ENCODE measurements at regions not wholly inside any gene's neighbourhood (a gene's known extent, or its start where the extent isn't known, plus 50 kb on each side); places are given as distances from the start of the nearest gene placed in this dataset. TPM values are rescaled to one million over a fixed set of nuclear protein-coding genes. Genes with fewer than 3 reads are reported as not detected.

- intact Hi-C loops (cut with DNase I) = loop anchor here in 3 of 4 donors (5.0 to 10.0 kb wide), 2 partner anchors 204 to 206 kb away; no protein-coding TSS in a partner anchor
- Histone ChIP-seq H3K4me1 (ENCODE audit: insufficient read depth) (no peaks in the 10 kb centered on the region), H3K27ac (no peak overlapping the region), H3K36me3 (no peaks in the 10 kb centered on the region), H3K27me3 (no peaks in the 10 kb centered on the region), H3K9me3 (no peaks in the 10 kb centered on the region), H3K4me3 (no peak overlapping the region)
- TF ChIP-seq POLR2A (IDR thresholded peaks at IDR 0.05) (no peak), EP300 (IDR thresholded peaks at IDR 0.05) (no peak), CTCF (IDR thresholded peaks at IDR 0.05) (no peak)
- 65 to 86% (median 72%) methylated on average over 1 of the region's 1 CpG for WGBS, 3 donors
- DNase-seq = no peak
These were observed 51.7 kb upstream of the COBL start for GRCh38 chr7:51368334-51368733.

- intact Hi-C loops (cut with DNase I) = loop anchor here in 3 of 4 donors (5.0 to 10.0 kb wide), 2 partner anchors 203 to 205 kb away; no protein-coding TSS in a partner anchor
- TF ChIP-seq EP300 (IDR thresholded peaks at IDR 0.05) = no peak
- TF ChIP-seq POLR2A (IDR thresholded peaks at IDR 0.05) = no peak
- TF ChIP-seq CTCF (IDR thresholded peaks at IDR 0.05) = no peak
- no peak overlapping the region for H3K27ac ChIP-seq
These were observed 51.0 kb upstream of the COBL start for GRCh38 chr7:51367614-51367968.

DNA sequence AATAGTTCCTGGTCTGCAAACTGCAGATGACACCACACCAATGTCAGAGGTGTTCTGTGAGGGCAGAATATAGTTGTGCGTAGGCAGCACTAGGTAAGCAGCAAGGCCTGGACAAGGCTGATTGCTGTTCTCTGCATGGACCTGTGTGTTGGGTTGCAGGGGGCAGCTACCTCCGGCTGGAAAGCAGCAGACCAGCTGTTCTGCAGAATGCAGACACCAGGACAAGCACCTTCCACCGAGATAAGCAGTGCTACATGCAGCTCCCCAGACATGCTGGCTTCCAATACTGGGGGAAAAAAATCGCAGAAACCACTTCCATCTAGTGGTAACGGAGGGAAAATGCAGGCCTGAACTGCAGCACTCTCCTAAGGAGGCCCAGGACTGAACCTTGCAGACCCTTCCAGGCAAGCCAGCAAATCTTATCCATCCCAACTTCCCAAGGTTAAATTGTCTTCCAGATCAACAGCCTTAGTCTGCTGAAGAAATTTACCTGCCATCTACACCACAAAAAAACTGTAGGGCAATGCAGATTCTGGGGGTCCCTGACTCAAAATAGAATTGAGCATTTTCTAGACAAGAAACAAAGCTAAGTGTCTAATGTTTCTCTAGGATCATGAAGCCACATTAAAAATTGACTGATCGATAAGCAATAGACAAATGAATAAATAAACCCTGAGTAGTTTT, 50.5 kb upstream of the COBL start:
- Histone ChIP-seq H3K4me1 (ENCODE audit: insufficient read depth) (no peaks in the 10 kb centered on the region), H3K27me3 (no peaks in the 10 kb centered on the region), H3K27ac (no peak overlapping the region), H3K4me3 (no peak overlapping the region), H3K36me3 (no peaks in the 10 kb centered on the region), H3K9me3 (no peaks in the 10 kb centered on the region)
- TF ChIP-seq CTCF (IDR thresholded peaks at IDR 0.05) (peak in 2 of 3 donors; percentile 40 to 53), EP300 (IDR thresholded peaks at IDR 0.05) (no peak)
- peak in 2 of 5 donors; percentile 15 to 26 for DNase-seq
- intact Hi-C loops (cut with DNase I) = loop anchor here in 3 of 4 donors (5.0 to 10.0 kb wide), 2 partner anchors 202 to 205 kb away; no protein-coding TSS in a partner anchor
- WGBS, 3 donors = 23 to 34% (median 30%) methylated on average over 6 of the region's 6 CpGs

More at GRCh38 chr7:51367614-51367968, 51.0 kb upstream of the COBL start:
- Histone ChIP-seq H3K27me3 (no peaks in the 10 kb centered on the region), H3K4me1 (ENCODE audit: insufficient read depth) (no peaks in the 10 kb centered on the region), H3K9me3 (no peaks in the 10 kb centered on the region), H3K36me3 (no peaks in the 10 kb centered on the region), H3K4me3 (no peak overlapping the region)
- WGBS, 3 donors = 60 to 66% (median 61%) methylated on average over 3 of the region's 3 CpGs
- DNase-seq = no peak

Small RNA genes lying in the stretch of these regions (small RNA-seq; reads per million reads assigned to genes)
- gene RF00322 (not detected), gene RN7SL292P (not detected), gene ROBO2P1 (not detected)
